ENCODE measurements at regions not wholly inside any gene's neighbourhood (a gene's known extent, or its start where the extent isn't known, plus 50 kb on each side); places are given as distances from the start of the nearest gene placed in this dataset.

DNA sequence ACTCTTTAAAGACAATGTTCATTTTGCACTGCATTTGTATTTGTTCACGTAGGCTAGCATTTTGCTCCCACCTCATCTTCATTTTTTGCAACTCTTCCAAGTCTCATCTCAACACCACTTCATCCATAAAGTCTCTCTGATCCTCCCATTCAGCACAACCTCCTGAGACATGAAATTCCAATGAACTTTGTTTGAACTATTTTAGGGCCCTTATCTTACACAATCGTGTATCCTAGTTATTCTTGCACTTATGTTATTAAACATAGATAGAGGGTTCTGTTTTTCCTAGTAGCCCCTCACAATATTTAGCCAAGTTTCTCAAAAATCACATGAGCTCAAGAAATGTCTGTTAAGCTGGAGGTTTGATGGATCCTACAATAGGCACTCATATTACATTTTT is 500.5 kb upstream of the ADAMTS5 start:
- no peaks in the 10 kb centered on the region for H3K36me3 Mint-ChIP-seq
- no peak for DNase-seq (ENCODE audit: low spot score)
- Histone ChIP-seq H4K20me1 (ENCODE audit: low read depth) (no peaks in the 10 kb centered on the region), H3K4me2 (no peak overlapping the region), H3K9ac (no peak overlapping the region), H3K4me3 (no peak overlapping the region), H3K9me3 (ENCODE audit: low read depth) (no peaks in the 10 kb centered on the region), H3K4me1 (no peaks in the 10 kb centered on the region), H2AFZ (replicated peaks) (no peak overlapping the region), H3K36me3 (no peaks in the 10 kb centered on the region), H3F3A (ENCODE audit: low read depth) (no peaks in the 10 kb centered on the region), H3K27me3 (no peaks in the 10 kb centered on the region), H3K27ac (no peak overlapping the region), H3K79me2 (ENCODE audit: low read depth) (no peaks in the 10 kb centered on the region)
- peaks cover 3% of the 10 kb centered on the region for H3K27me3 Mint-ChIP-seq (ENCODE audit: insufficient read depth, low read depth)
- no peaks in the 10 kb centered on the region for H3K9me3 Mint-ChIP-seq
- H3K4me3 Mint-ChIP-seq = no peak overlapping the region
- TF ChIP-seq, protein P1, sequence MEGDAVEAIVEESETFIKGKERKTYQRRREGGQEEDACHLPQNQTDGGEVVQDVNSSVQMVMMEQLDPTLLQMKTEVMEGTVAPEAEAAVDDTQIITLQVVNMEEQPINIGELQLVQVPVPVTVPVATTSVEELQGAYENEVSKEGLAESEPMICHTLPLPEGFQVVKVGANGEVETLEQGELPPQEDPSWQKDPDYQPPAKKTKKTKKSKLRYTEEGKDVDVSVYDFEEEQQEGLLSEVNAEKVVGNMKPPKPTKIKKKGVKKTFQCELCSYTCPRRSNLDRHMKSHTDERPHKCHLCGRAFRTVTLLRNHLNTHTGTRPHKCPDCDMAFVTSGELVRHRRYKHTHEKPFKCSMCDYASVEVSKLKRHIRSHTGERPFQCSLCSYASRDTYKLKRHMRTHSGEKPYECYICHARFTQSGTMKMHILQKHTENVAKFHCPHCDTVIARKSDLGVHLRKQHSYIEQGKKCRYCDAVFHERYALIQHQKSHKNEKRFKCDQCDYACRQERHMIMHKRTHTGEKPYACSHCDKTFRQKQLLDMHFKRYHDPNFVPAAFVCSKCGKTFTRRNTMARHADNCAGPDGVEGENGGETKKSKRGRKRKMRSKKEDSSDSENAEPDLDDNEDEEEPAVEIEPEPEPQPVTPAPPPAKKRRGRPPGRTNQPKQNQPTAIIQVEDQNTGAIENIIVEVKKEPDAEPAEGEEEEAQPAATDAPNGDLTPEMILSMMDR (IDR thresholded peaks at IDR 0.05) = no peak
- no peak for TF ChIP-seq EZH2phosphoT487 (IDR thresholded peaks at IDR 0.05)
- no peak for TF ChIP-seq EZH2 (IDR thresholded peaks at IDR 0.05)
- H3K27ac Mint-ChIP-seq = no peak overlapping the region
- no peaks in the 10 kb centered on the region for H3K4me1 Mint-ChIP-seq

DNA sequence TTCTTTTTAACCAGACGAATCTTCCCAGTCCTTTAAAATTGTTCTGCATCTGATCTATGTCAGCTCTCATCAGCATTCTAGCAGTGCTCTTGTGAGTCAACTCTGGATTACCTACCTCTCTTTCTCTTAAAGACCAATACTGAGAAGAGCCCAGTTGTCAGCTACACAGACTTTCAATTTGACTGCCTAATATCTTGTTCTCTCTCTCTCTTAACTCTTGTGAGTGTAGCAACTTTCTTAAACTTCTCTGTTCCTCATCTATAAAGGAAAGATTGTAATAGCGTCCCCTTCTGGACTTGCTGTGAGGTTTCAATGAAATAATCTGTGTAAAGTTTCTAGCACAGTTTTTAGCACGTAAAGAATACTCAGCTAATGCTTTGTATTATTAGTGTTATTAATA is 499.3 kb upstream of the ADAMTS5 start:
- Histone ChIP-seq H3K27ac (no peak overlapping the region), H3K27me3 (no peaks in the 10 kb centered on the region), H2AFZ (replicated peaks) (no peak overlapping the region), H3K9ac (no peak overlapping the region), H4K20me1 (ENCODE audit: low read depth) (no peaks in the 10 kb centered on the region), H3K4me2 (no peak overlapping the region), H3F3A (ENCODE audit: low read depth) (no peaks in the 10 kb centered on the region), H3K79me2 (ENCODE audit: low read depth) (no peaks in the 10 kb centered on the region), H3K9me3 (ENCODE audit: low read depth) (no peaks in the 10 kb centered on the region), H3K36me3 (no peaks in the 10 kb centered on the region), H3K4me3 (no peak overlapping the region), H3K4me1 (no peaks in the 10 kb centered on the region)
- Mint-ChIP-seq H3K4me1 (no peaks in the 10 kb centered on the region), H3K4me3 (no peak overlapping the region), H3K27me3 (ENCODE audit: insufficient read depth, low read depth) (no peaks in the 10 kb centered on the region), H3K9me3 (no peaks in the 10 kb centered on the region), H3K36me3 (no peaks in the 10 kb centered on the region), H3K27ac (no peak overlapping the region)
- TF ChIP-seq, protein P1 (IDR thresholded peaks at IDR 0.05) = peak; percentile 54
- TF ChIP-seq EZH2 (IDR thresholded peaks at IDR 0.05) (no peak), EZH2phosphoT487 (IDR thresholded peaks at IDR 0.05) (no peak)
- no peak for DNase-seq (ENCODE audit: low spot score)

DNA sequence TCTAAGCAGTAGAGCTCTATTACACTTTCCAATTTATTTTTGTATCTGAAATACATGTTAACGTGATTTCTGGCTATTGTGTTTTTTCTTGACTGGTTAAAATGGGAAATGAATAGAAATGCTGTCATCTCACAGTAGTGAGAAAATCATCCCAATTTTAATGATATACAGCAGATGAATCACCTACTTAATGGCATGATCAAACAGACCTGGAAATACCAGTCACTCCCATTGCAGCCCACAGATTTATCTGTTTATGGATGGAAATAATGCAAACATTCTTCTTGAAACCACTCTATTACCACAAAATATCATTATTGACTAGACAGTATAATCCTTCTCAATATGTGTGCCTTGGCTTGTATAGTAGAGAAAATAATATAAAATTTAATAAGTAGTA is 497.8 kb upstream of the ADAMTS5 start:
- no peak overlapping the region for H3K4me2 ChIP-seq
- no peak for DNase-seq (ENCODE audit: low spot score)
- no peaks in the 10 kb centered on the region for H3F3A ChIP-seq (ENCODE audit: low read depth)
- Mint-ChIP-seq H3K27ac (no peak overlapping the region), H3K4me3 (no peak overlapping the region), H3K36me3 (no peaks in the 10 kb centered on the region), H3K4me1 (no peaks in the 10 kb centered on the region), H3K27me3 (ENCODE audit: insufficient read depth, low read depth) (no peaks in the 10 kb centered on the region), H3K9me3 (no peaks in the 10 kb centered on the region)
- H3K4me1 ChIP-seq = no peaks in the 10 kb centered on the region
- no peak overlapping the region for H3K4me3 ChIP-seq
- TF ChIP-seq EZH2 (IDR thresholded peaks at IDR 0.05) = no peak
- TF ChIP-seq, protein P1 (IDR thresholded peaks at IDR 0.05) = no peak
- no peak for TF ChIP-seq EZH2phosphoT487 (IDR thresholded peaks at IDR 0.05)
- H3K9ac ChIP-seq = no peak overlapping the region
- H2AFZ ChIP-seq (replicated peaks) = no peak overlapping the region
- H3K36me3 ChIP-seq = no peaks in the 10 kb centered on the region
- no peaks in the 10 kb centered on the region for H3K27me3 ChIP-seq
- no peaks in the 10 kb centered on the region for H3K79me2 ChIP-seq (ENCODE audit: low read depth)
- H3K9me3 ChIP-seq (ENCODE audit: low read depth) = no peaks in the 10 kb centered on the region
- no peaks in the 10 kb centered on the region for H4K20me1 ChIP-seq (ENCODE audit: low read depth)
- no peak overlapping the region for H3K27ac ChIP-seq

DNA sequence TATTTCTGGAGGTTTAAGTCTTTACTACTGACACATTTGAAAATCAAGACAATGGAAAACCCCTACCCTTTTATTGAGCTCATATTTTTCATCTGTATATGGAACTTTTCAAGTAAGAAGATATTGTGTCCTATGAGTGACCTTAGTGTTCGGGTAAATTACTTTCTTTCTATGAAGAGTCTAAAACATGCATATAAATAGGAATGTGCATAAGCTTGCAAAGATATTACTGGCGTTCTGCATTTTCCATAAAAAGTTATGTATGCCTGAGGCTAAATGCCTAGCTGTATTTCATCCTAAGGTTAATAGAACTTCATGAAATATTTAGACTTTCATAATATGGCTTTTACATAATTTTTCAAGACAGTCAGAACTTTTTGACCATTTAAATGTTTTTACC is 495.8 kb upstream of the ADAMTS5 start:
- Histone ChIP-seq H3K27ac (no peak overlapping the region), H3K4me2 (no peak overlapping the region), H2AFZ (replicated peaks) (no peak overlapping the region), H3K4me1 (no peaks in the 10 kb centered on the region), H4K20me1 (ENCODE audit: low read depth) (no peaks in the 10 kb centered on the region), H3K27me3 (no peaks in the 10 kb centered on the region), H3K9me3 (ENCODE audit: low read depth) (no peaks in the 10 kb centered on the region), H3F3A (ENCODE audit: low read depth) (no peaks in the 10 kb centered on the region), H3K9ac (no peak overlapping the region), H3K79me2 (ENCODE audit: low read depth) (no peaks in the 10 kb centered on the region), H3K36me3 (no peaks in the 10 kb centered on the region), H3K4me3 (no peak overlapping the region)
- no peak for DNase-seq (ENCODE audit: low spot score)
- Mint-ChIP-seq H3K36me3 (no peaks in the 10 kb centered on the region), H3K27me3 (ENCODE audit: insufficient read depth, low read depth) (no peaks in the 10 kb centered on the region), H3K4me1 (no peaks in the 10 kb centered on the region), H3K27ac (no peak overlapping the region), H3K4me3 (no peak overlapping the region), H3K9me3 (no peaks in the 10 kb centered on the region)
- TF ChIP-seq EZH2phosphoT487 (IDR thresholded peaks at IDR 0.05) (no peak), EZH2 (IDR thresholded peaks at IDR 0.05) (no peak)
- TF ChIP-seq, protein P1 (IDR thresholded peaks at IDR 0.05) = no peak
